ENCODE measurements at regions not wholly inside any gene's neighbourhood (a gene's known extent, or its start where the extent isn't known, plus 50 kb on each side); places are given as distances from the start of the nearest gene placed in this dataset.
A peak's percentile ranks its signal among the peaks of the same experiment; 100 is the strongest.

DNA sequence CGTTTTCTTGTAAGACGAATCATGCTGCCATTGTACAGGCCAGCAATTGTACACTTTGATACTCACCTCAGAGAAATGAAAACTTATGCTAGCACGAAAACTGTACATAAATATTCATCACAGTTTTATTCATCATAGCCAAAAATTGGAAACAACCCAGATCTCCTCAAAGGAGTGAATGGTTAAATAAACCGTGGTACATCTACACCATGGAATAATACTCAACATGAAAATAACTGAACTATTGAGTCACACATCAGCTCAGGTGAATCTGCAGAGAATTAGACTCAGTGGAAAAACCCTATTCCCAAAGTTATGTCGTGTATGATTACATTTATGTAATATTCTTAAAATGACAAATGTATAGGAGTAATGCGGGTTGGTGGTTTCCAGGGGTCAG lies 251.0 kb upstream of the HDAC4 start:
- no peaks in the 10 kb centered on the region for H3K36me3 ChIP-seq
- peaks cover 28 to 32% of the 10 kb centered on the region in 2 experiments for H3K4me1 ChIP-seq (ENCODE audit: control insufficient read depth in 1 of 2, insufficient read depth in 1 of 2, low read depth in 1 of 2, low read length in 1 of 2)
- TF ChIP-seq, protein P1, sequence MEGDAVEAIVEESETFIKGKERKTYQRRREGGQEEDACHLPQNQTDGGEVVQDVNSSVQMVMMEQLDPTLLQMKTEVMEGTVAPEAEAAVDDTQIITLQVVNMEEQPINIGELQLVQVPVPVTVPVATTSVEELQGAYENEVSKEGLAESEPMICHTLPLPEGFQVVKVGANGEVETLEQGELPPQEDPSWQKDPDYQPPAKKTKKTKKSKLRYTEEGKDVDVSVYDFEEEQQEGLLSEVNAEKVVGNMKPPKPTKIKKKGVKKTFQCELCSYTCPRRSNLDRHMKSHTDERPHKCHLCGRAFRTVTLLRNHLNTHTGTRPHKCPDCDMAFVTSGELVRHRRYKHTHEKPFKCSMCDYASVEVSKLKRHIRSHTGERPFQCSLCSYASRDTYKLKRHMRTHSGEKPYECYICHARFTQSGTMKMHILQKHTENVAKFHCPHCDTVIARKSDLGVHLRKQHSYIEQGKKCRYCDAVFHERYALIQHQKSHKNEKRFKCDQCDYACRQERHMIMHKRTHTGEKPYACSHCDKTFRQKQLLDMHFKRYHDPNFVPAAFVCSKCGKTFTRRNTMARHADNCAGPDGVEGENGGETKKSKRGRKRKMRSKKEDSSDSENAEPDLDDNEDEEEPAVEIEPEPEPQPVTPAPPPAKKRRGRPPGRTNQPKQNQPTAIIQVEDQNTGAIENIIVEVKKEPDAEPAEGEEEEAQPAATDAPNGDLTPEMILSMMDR (IDR thresholded peaks at IDR 0.05): no peak
- H3K4me3 ChIP-seq (ENCODE audit: low read depth in 1 of 2, low read length in 1 of 2): no peak overlapping the region
- no peak overlapping the region for H3K27ac ChIP-seq
- H3K9me3 ChIP-seq: no peaks in the 10 kb centered on the region
- H3K27me3 ChIP-seq: peaks cover 6% of the 10 kb centered on the region

DNA sequence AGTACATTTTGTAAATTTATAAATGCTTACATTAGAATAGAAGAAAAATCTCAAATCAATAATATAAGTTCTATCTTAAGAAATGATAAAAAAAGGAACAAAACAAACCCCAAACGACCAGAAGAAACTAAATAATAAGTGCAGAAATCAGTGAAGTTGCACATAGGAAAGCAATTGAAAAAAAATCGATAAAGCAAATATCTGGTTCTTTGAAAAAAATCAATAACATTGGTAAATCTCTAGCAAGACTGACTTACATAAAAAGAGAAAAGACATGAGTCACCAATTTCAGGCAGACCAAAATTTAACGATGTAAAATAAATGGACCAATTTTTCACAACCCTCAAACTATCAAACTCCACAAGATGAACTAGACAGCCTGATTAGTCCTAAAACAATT lies 249.9 kb upstream of the HDAC4 start:
- Histone ChIP-seq H3K27ac (no peak overlapping the region), H3K27me3 (peaks cover 6% of the 10 kb centered on the region), H3K9me3 (no peaks in the 10 kb centered on the region), H3K4me1 (ENCODE audit: control insufficient read depth in 1 of 2, insufficient read depth in 1 of 2, low read depth in 1 of 2, low read length in 1 of 2) (peaks cover 16 to 21% of the 10 kb centered on the region in 2 experiments), H3K36me3 (no peaks in the 10 kb centered on the region), H3K4me3 (ENCODE audit: low read depth in 1 of 2, low read length in 1 of 2) (no peak overlapping the region)
- TF ChIP-seq, protein P1 (IDR thresholded peaks at IDR 0.05): no peak

DNA sequence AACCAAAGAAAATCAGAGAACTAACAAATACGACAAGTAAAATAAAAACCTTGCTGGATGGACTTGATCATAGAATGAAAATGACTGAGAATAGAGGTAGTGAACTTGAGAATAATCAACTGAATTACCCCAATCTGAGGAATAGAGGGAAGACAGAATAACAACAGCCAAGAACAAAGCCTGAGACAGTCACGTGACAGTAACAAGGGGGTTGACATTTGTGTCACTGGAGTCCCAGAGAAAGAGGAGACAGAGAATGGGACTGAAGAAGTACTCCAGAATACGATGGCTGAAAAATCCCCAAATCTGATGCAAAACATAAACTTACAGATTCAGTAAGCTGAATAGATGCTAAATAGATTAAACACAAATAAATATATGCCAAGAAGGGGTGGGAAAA lies 248.5 kb upstream of the HDAC4 start:
- TF ChIP-seq, protein P1 (IDR thresholded peaks at IDR 0.05): no peak
- H3K36me3 ChIP-seq: no peaks in the 10 kb centered on the region

DNA sequence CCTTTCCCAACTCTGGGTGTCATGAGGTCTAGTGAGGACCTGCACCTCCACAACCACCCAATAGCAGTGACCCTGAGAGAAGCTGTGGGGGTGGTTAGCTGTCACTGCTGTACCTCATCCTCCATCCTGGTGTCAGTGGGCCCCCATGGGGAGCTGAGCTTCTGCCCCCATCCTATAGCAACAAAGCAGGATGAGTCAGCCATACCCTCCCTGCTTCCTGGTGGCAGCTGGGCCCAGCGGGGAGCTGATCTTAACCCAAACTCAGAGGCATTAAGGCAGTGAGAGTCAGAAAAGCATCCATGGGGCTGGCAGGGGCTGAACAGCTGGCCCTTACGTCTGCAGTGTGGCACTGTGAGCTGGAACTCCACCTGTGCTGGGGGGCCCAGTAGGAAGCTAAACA lies 247.8 kb upstream of the HDAC4 start:
- peaks cover 10 to 13% of the 10 kb centered on the region in 2 experiments for H3K4me1 ChIP-seq (ENCODE audit: control insufficient read depth in 1 of 2, insufficient read depth in 1 of 2, low read depth in 1 of 2, low read length in 1 of 2)
- TF ChIP-seq, protein P1 (IDR thresholded peaks at IDR 0.05): no peak

More for the DNA sequence above, 248.5 kb upstream of the HDAC4 start:
- Histone ChIP-seq H3K4me1 (ENCODE audit: control insufficient read depth in 1 of 2, insufficient read depth in 1 of 2, low read depth in 1 of 2, low read length in 1 of 2) (peaks cover 10 to 13% of the 10 kb centered on the region in 2 experiments), H3K27ac (no peak overlapping the region), H3K27me3 (peaks cover 6% of the 10 kb centered on the region), H3K9me3 (no peaks in the 10 kb centered on the region), H3K4me3 (ENCODE audit: low read depth in 1 of 2, low read length in 1 of 2) (no peak overlapping the region)

DNA sequence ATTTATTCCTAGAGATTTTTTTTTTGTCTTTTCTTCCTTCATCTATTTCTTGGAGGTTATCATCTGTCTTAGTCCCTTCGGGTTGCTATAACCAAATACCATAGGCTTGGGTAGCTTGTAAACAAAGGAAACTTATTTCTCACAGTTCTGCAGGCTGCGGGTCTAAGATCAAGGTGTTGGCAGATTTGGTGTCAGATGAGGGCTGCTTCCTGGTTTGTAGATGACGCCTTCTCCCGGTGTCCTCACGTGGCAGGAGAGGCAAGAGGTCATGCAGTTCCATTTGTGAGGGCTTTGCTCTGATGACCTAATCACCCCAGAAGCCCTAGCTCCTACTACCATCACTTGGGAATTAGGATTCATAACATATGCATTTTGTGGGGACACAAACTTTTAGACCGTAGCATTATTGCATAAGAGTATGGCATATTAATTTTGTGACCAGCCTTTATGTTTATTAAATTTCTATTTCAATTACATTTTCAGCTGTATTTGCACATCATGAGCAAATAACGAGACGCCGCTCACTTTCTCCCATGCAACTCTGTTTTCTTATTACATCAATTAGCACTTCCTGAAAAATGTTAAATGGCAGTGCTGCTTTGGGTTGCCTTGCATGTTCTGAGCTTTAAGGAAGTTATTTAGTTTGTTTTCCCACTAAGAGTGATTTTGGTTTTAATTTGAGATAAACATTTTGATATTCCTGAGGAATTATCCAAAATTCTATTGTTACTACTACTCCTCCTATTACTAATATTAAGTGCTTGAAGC lies 246.4 kb upstream of the HDAC4 start:
- Histone ChIP-seq H3K9me3 (no peaks in the 10 kb centered on the region), H3K4me3 (ENCODE audit: low read depth in 1 of 2, low read length in 1 of 2) (no peak overlapping the region), H3K4me1 (ENCODE audit: control insufficient read depth in 1 of 2, insufficient read depth in 1 of 2, low read depth in 1 of 2, low read length in 1 of 2) (peaks cover 10 to 13% of the 10 kb centered on the region in 2 experiments), H3K27ac (peak overlapping the region; percentile 62), H3K36me3 (no peaks in the 10 kb centered on the region), H3K27me3 (peaks cover 6% of the 10 kb centered on the region)
- TF ChIP-seq, protein P1 (IDR thresholded peaks at IDR 0.05): no peak

More for the DNA sequence above, 247.8 kb upstream of the HDAC4 start:
- Histone ChIP-seq H3K27me3 (peaks cover 6% of the 10 kb centered on the region), H3K4me3 (ENCODE audit: low read depth in 1 of 2, low read length in 1 of 2) (no peak overlapping the region), H3K27ac (no peak overlapping the region), H3K9me3 (no peaks in the 10 kb centered on the region), H3K36me3 (no peaks in the 10 kb centered on the region)
